ENCODE measurements at regions not wholly inside any gene's neighbourhood (a gene's known extent, or its start where the extent isn't known, plus 50 kb on each side); places are given as distances from the start of the nearest gene placed in this dataset.
"Not testable (repeated sequence)": the region's sequence is repeated elsewhere in the genome, so short reads cannot be mapped to it uniquely, and the experiment has no call there.

- not testable (repeated sequence) for TF ChIP-seq POLR2A, EP300 (IDR thresholded peaks at IDR 0.05)
- TF ChIP-seq, protein P1, sequence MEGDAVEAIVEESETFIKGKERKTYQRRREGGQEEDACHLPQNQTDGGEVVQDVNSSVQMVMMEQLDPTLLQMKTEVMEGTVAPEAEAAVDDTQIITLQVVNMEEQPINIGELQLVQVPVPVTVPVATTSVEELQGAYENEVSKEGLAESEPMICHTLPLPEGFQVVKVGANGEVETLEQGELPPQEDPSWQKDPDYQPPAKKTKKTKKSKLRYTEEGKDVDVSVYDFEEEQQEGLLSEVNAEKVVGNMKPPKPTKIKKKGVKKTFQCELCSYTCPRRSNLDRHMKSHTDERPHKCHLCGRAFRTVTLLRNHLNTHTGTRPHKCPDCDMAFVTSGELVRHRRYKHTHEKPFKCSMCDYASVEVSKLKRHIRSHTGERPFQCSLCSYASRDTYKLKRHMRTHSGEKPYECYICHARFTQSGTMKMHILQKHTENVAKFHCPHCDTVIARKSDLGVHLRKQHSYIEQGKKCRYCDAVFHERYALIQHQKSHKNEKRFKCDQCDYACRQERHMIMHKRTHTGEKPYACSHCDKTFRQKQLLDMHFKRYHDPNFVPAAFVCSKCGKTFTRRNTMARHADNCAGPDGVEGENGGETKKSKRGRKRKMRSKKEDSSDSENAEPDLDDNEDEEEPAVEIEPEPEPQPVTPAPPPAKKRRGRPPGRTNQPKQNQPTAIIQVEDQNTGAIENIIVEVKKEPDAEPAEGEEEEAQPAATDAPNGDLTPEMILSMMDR (IDR thresholded peaks at IDR 0.05), result not testable (repeated sequence)
Measured at GRCh38 chr22:16347083-16347482, 245.5 kb downstream of the CCT8L2 start.

Measured in tibial nerve (tissue), 4 donors.